Activated CD4-positive, alpha-beta memory T cell treated with anti-CD3 and anti-CD28 coated beads for 36 hours (primary cell): ENCODE measurements at regions not wholly inside any gene's neighbourhood (a gene's known extent, or its start where the extent isn't known, plus 50 kb on each side); places are given as distances from the start of the nearest gene placed in this dataset.

ENCODE experiments used
- CTCF ChIA-PET: fragments of 350-600 bp; sonication (Branson Sonifier 250); formaldehyde crosslinking; loops from one replicate; lab custom pipeline; 2021; ENCODE audit warnings: antibody characterized with exemption, inconsistent platforms; lab: Charles Lee
- POLR2A ChIA-PET: fragments of 350-600 bp; sonication (Branson Sonifier 250); formaldehyde crosslinking; loops from one replicate; lab custom pipeline; 2021; ENCODE audit warnings: antibody characterized with exemption; lab: Charles Lee
- DNase-seq: peaks from one replicate; pipeline ENCODE4 v3.0.0-alpha.2; 2020
- H3K27ac Mint-ChIP-seq: one replicate; pipeline ENCODE4 v1.8.0; 2021; ENCODE audit warnings: mixed read lengths
- H3K27me3 Mint-ChIP-seq: one replicate; pipeline ENCODE4 v1.8.0; 2021; ENCODE audit warnings: mixed read lengths
- H3K36me3 Mint-ChIP-seq: one replicate; pipeline ENCODE4 v1.8.0; 2021; ENCODE audit warnings: mixed read lengths
- H3K4me1 Mint-ChIP-seq: one replicate; pipeline ENCODE4 v1.8.0; 2021; ENCODE audit warnings: low read depth, mixed read lengths
- H3K4me3 Mint-ChIP-seq: one replicate; pipeline ENCODE4 v1.8.0; 2021; ENCODE audit warnings: mild to moderate bottlenecking, mixed read lengths
- H3K9me3 Mint-ChIP-seq: one replicate; pipeline ENCODE4 v1.8.0; 2021; ENCODE audit warnings: mixed read lengths
- intact Hi-C: fragments of 100-400 bp; cut with micrococcal nuclease; formaldehyde crosslinking; loops from one replicate; pipeline ENCODE4 v1.15.1; 2023

DNA sequence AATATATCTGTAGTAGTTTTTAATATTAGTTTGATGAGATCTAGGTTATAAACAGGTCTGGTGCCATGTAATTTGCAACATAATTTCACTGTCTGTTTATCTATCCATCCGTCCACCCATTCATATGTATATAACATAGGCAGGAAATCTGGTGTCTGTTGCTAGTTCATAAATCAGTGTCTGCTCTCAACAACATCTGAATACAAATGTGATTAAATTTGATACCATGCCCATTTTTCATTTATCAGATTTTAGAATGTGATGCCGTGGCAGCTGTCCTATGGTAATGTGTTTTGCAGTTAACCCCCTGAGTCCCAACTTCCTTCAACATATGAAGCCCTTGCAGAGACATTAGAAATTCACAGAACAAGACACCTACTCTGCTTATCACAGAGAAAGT, 228.4 kb downstream of the CMPK2 start:
- H3K36me3 Mint-ChIP-seq = no peaks in the 10 kb centered on the region
- intact Hi-C loops = no loop called here
- no peaks in the 10 kb centered on the region for H3K4me1 Mint-ChIP-seq
- H3K27me3 Mint-ChIP-seq = peaks cover 1% of the 10 kb centered on the region
- POLR2A ChIA-PET = no interaction called here
- no peaks in the 10 kb centered on the region for H3K9me3 Mint-ChIP-seq
- H3K27ac Mint-ChIP-seq = no peak overlapping the region
- DNase-seq = no peak
- no peak overlapping the region for H3K4me3 Mint-ChIP-seq
- CTCF ChIA-PET = no interaction called here

DNA sequence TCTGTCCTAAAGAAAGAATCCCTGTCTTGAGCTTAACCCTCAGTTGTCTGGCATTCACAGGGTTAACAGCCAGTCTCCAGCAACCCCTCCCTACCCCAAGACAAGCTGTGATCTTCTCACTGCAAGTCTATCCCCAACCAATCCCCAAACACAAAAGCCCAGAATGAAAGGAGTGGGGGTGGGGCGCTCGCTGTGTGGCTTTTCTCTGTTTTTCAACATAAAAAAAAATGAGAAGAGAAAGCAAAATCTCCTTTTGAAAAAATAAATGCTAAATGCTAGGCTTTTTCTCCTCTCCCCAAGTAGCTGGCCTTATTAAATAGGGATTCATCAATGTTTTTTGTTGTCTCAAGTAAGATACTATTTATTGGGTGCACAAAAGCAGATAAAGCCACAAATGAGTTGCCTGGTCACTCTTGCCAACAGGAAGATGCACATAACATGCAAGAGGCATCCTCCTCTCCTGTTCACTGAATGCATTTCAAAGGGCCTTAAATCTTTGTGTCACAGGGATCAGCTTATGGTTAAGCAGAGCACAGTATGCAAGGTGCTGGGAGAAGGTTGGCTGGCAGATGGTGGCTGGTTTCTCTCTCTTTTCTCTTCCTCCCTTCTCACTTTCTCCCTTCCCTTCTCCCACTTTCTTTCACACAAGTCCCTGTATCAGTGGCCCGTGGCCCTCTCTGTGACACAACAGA, 225.6 kb downstream of the CMPK2 start:
- Mint-ChIP-seq H3K36me3 (no peaks in the 10 kb centered on the region), H3K27ac (no peak overlapping the region)
- intact Hi-C loops = no loop called here

DNA sequence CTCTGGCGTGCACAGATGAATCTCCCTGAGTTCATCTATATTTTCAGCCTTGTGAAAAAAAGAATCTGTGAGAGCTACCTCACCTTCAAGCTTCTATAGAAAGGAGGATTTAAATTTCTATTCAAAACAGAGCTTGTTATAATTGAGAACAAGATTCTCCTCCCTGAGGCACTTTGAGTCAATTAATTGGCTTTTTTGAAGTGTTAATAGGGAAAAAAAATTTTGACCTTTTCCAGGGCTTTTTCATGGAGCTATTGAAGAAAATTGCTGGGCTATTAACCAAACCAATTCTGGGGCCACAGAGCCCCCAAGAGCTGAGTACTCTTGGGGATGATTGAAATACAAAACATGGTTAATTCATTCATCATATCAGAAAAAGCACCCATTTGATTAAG, 225.1 kb downstream of the CMPK2 start:
- no peaks in the 10 kb centered on the region for H3K9me3 Mint-ChIP-seq
- no peak overlapping the region for H3K4me3 Mint-ChIP-seq
- ChIA-PET CTCF (no interaction called here), POLR2A (no interaction called here)
- DNase-seq = no peak
- H3K27ac Mint-ChIP-seq = no peak overlapping the region
- no peaks in the 10 kb centered on the region for H3K4me1 Mint-ChIP-seq
- peaks cover 2% of the 10 kb centered on the region for H3K27me3 Mint-ChIP-seq
- intact Hi-C loops = no loop called here
- H3K36me3 Mint-ChIP-seq = no peaks in the 10 kb centered on the region

More for the DNA sequence above, 225.6 kb downstream of the CMPK2 start:
- H3K4me3 Mint-ChIP-seq = no peak overlapping the region
- DNase-seq = no peak
- POLR2A ChIA-PET = no interaction called here
- no peaks in the 10 kb centered on the region for H3K4me1 Mint-ChIP-seq
- CTCF ChIA-PET = no interaction called here
- H3K27me3 Mint-ChIP-seq = peaks cover 2% of the 10 kb centered on the region
- H3K9me3 Mint-ChIP-seq = no peaks in the 10 kb centered on the region

GRCh38 chr2:6641956-6642355, 223.8 kb downstream of the CMPK2 start:
- CTCF ChIA-PET = no interaction called here
- POLR2A ChIA-PET = no interaction called here
- H3K36me3 Mint-ChIP-seq = no peaks in the 10 kb centered on the region

DNA sequence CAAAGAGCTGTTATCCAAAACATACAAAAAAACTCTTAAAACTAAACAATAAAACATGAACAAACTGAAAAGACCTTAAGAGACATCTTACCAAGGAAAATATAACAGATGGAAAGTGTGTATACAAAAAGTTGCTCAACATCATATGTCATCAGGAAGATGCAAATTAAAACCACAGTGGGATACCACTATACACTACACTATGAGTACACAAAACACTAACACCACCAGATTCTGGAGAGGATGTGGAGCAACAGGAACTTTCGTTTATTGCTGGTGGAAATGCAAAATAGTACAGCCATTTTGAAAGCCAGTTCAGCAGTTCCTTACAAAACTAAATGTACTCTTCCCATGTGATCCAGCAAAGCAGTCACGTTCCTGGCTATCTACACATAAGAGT, 221.4 kb downstream of the CMPK2 start:
- no peak for DNase-seq
- Mint-ChIP-seq H3K36me3 (no peaks in the 10 kb centered on the region), H3K27me3 (peaks cover 2% of the 10 kb centered on the region), H3K27ac (no peak overlapping the region), H3K4me3 (no peak overlapping the region), H3K9me3 (no peaks in the 10 kb centered on the region), H3K4me1 (no peaks in the 10 kb centered on the region)
- ChIA-PET POLR2A (no interaction called here), CTCF (no interaction called here)
- intact Hi-C loops = no loop called here

More at GRCh38 chr2:6641956-6642355, 223.8 kb downstream of the CMPK2 start:
- no peaks in the 10 kb centered on the region for H3K4me1 Mint-ChIP-seq
- H3K27me3 Mint-ChIP-seq = peaks cover 2% of the 10 kb centered on the region
- H3K27ac Mint-ChIP-seq = no peak overlapping the region
- no peaks in the 10 kb centered on the region for H3K9me3 Mint-ChIP-seq
- intact Hi-C loops = no loop called here
- no peak overlapping the region for H3K4me3 Mint-ChIP-seq
- DNase-seq = no peak

- intact Hi-C loops = no loop called here
- Mint-ChIP-seq H3K27ac (no peak overlapping the region), H3K36me3 (no peaks in the 10 kb centered on the region), H3K4me1 (no peaks in the 10 kb centered on the region), H3K27me3 (peaks cover 1% of the 10 kb centered on the region), H3K4me3 (no peak overlapping the region), H3K9me3 (no peaks in the 10 kb centered on the region)
- ChIA-PET POLR2A (no interaction called here), CTCF (no interaction called here)
- no peak for DNase-seq
Measured at GRCh38 chr2:6645004-6645403, 220.7 kb downstream of the CMPK2 start.

DNA sequence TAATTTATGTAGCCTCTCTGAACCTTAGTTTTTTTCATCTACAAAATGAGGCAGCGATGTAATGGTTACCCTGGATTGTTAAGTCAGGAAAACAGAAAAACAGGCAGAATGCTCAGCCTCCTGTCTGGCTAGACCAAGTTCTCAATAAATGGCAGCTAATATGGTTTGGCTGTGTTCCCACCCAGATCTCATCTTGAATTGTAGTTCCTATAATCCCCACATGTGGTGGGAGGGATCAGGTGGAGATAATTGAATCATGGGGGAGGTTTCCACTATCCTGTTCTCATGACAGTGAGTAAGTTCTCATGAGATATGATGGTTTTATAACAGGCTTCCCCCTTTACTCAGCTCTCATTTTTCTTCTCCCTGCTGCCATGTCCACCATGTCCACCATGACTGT, 220.0 kb downstream of the CMPK2 start:
- Mint-ChIP-seq H3K36me3 (no peaks in the 10 kb centered on the region), H3K4me1 (no peaks in the 10 kb centered on the region), H3K27me3 (peaks cover 1% of the 10 kb centered on the region), H3K27ac (no peak overlapping the region), H3K9me3 (no peaks in the 10 kb centered on the region), H3K4me3 (no peak overlapping the region)
- DNase-seq = no peak
- intact Hi-C loops = no loop called here
- CTCF ChIA-PET = no interaction called here
- POLR2A ChIA-PET = no interaction called here

DNA sequence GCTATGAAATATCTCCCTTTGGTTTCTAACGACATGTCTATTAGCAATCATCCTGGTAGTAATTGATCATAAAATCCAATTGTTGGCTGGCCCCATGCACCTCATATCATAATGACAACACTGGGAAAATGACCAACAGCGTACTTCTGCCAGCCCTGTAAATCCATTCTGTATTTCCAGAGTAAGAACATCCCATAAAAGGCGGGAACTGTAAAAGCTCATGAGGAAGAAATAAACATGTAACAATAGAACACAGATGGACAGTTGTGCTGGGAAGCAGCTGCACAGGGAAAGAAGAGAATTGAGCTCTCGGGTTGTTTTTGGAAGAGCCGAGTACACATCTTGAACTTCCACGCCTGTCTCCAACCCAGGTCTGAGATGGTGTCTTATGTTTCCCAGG, 218.7 kb downstream of the CMPK2 start:
- POLR2A ChIA-PET = no interaction called here
- no peak for DNase-seq
- CTCF ChIA-PET = no interaction called here
- intact Hi-C loops = no loop called here
- Mint-ChIP-seq H3K9me3 (no peaks in the 10 kb centered on the region), H3K4me3 (no peak overlapping the region), H3K36me3 (no peaks in the 10 kb centered on the region), H3K4me1 (no peaks in the 10 kb centered on the region), H3K27me3 (peaks cover 2% of the 10 kb centered on the region), H3K27ac (no peak overlapping the region)

- H3K4me1 Mint-ChIP-seq = no peaks in the 10 kb centered on the region
- H3K27ac Mint-ChIP-seq = no peak overlapping the region
- ChIA-PET CTCF (no interaction called here), POLR2A (no interaction called here)
- intact Hi-C loops = no loop called here
- H3K36me3 Mint-ChIP-seq = no peaks in the 10 kb centered on the region
- peaks cover 2% of the 10 kb centered on the region for H3K27me3 Mint-ChIP-seq
- no peaks in the 10 kb centered on the region for H3K9me3 Mint-ChIP-seq
- no peak for DNase-seq
- H3K4me3 Mint-ChIP-seq = no peak overlapping the region
Measured at GRCh38 chr2:6648596-6649247, 217.0 kb downstream of the CMPK2 start.

DNA sequence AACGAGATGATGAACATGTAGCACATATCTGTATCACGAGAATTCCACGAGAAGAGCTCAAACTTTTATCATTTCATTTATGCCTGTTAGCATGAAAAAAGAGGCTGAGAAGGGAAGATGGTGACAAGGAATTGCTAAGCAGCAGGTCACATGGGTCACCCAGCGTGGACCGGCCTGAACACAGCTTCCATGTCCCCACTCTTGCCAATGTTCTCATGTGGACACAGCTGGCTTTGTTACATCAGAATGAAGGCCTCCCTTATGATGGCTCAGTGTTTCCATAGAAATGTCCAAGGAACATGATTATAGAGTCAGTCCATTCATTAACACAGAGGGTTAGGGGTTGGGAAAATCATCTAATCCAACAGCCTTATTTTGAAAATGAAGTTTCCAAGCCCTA, 215.4 kb downstream of the CMPK2 start:
- Mint-ChIP-seq H3K27me3 (peaks cover 1% of the 10 kb centered on the region), H3K4me1 (no peaks in the 10 kb centered on the region), H3K9me3 (no peaks in the 10 kb centered on the region), H3K4me3 (no peak overlapping the region), H3K27ac (no peak overlapping the region), H3K36me3 (no peaks in the 10 kb centered on the region)
- intact Hi-C loops = no loop called here
- no peak for DNase-seq
- CTCF ChIA-PET = no interaction called here
- POLR2A ChIA-PET = no interaction called here

- no peaks in the 10 kb centered on the region for H3K9me3 Mint-ChIP-seq
- no peaks in the 10 kb centered on the region for H3K4me1 Mint-ChIP-seq
- DNase-seq = no peak
- H3K27me3 Mint-ChIP-seq = peaks cover 1% of the 10 kb centered on the region
- no peak overlapping the region for H3K27ac Mint-ChIP-seq
- ChIA-PET POLR2A (no interaction called here), CTCF (no interaction called here)
- intact Hi-C loops = no loop called here
- H3K4me3 Mint-ChIP-seq = no peak overlapping the region
- H3K36me3 Mint-ChIP-seq = no peaks in the 10 kb centered on the region
Measured at GRCh38 chr2:6652251-6652650, 213.5 kb downstream of the CMPK2 start.

DNA sequence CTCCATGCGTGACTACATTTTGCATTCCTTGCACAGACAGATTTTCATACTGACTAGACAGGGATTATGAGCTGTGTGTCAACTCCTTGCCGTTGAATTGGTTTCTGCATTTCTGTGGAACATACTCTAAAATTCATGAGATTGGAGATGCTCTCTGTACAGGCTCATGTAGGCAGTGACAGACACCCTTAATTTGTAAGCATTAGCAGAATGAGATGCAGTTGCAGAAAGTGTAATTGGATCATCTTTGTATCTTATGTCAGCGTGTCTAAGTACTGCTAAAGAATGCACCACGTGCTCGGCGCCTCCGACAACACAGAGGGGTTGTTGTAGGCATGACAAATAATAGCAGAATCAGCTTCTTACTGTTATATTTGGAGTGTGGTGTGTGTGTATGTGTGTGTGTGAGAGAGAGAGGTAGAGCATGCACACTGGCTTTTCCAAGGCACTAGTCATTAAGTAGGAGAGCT, 212.4 kb downstream of the CMPK2 start:
- H3K9me3 Mint-ChIP-seq = no peaks in the 10 kb centered on the region
- no peak overlapping the region for H3K27ac Mint-ChIP-seq
- intact Hi-C loops = no loop called here
- ChIA-PET CTCF (no interaction called here), POLR2A (no interaction called here)
- H3K4me3 Mint-ChIP-seq = no peak overlapping the region
- H3K4me1 Mint-ChIP-seq = no peaks in the 10 kb centered on the region
- H3K27me3 Mint-ChIP-seq = peaks cover 1% of the 10 kb centered on the region
- H3K36me3 Mint-ChIP-seq = no peaks in the 10 kb centered on the region
- DNase-seq = no peak

- CTCF ChIA-PET = no interaction called here
- H3K36me3 Mint-ChIP-seq = no peaks in the 10 kb centered on the region
- H3K4me1 Mint-ChIP-seq = no peaks in the 10 kb centered on the region
- no peaks in the 10 kb centered on the region for H3K9me3 Mint-ChIP-seq
- no peak overlapping the region for H3K27ac Mint-ChIP-seq
- no peak for DNase-seq
- intact Hi-C loops = no loop called here
- H3K4me3 Mint-ChIP-seq = no peak overlapping the region
- POLR2A ChIA-PET = no interaction called here
- peaks cover 1% of the 10 kb centered on the region for H3K27me3 Mint-ChIP-seq
Measured at GRCh38 chr2:6654279-6654678, 211.4 kb downstream of the CMPK2 start.
